CD4-positive, alpha-beta T cell treated with Interferon gamma for 1 hour (primary cell): ENCODE measurements at regions not wholly inside any gene's neighbourhood (a gene's known extent, or its start where the extent isn't known, plus 50 kb on each side); places are given as distances from the start of the nearest gene placed in this dataset.

Experiments
- DNase-seq: peaks from one replicate; pipeline ENCODE4 v3.0.0-alpha.2; 2020

DNA sequence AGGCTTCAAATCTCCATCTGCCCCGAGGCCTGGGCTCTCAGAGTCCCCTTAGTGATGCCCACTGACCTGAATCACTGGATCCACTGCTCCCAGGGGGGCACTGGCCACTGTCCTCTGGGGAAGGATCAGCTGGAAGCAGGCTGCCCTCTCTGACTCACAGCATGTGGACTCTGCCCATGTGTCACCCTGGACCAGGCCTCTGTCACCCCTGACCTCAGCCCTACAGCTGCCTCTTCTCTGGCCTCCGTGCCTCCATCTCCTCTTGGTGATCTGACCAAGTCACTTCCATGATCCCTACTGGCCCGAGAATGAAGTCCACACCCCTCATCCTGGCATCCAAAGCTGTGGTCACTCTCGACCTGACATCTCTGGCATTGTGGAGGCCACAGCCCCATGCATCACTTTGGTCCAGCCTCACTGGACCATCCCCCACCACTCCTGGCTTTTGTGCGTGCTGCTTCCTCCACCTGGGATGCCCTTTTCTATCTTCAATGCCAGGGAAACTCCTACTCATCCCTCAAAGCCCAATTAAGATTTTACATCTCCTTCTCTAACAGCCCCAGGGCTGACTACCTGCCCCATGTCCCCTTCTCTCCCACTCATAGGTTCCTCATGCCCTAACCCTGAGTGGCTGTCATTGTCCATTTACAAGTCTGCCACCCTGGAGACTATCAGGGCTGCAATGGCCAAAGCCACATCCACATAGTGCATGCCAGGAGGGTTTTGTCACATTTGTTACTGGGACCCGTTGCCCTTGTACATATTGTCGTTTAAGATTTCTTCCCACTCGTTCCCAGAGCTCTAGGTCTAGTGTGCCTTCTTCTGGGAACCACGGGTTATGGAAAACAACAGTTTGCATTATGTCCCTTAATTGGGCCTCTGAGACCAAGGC, 685.0 kb downstream of the MATN1 start:
- DNase-seq: no peak

DNA sequence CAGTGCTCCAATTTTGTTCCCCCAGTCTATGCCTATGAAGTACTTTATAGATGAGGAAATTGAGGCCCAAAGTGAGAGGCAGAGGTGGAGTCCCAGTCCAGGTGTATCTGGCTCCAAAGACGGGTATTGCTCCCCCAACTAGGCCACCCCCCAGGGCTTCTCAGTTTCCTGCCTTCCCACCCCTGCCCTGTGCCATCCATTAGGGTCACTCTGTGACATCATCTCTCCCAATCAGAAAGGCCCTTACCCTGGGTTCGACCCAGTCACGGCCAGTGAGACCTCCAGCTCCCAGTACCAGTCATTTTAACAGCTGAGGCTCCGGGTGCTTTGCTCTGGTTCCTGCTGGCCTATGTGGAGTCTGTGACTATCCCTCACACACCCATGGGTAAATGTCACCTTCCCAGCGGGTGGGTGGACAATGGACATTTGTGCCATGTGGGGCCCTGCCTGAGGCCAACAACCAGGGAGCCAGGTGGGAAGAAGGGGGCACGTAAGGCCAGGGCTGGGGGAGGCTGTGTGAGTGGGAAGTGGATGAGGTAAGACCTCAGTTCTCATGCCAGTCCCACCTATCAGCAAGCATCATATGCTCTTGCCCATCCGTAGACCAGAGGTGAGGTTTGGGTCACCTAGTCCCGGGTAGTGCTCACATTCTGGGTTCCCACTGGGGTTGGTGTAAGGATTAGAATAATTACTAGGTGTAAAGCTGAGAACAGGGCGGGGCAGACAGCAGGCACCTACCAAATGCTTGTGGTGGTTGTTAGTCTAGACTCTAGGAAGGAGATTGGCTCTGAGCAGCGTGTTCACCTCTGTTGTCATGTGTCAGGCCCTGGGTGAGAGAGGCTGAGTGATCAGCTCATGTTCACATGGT, 685.9 kb downstream of the MATN1 start:
- DNase-seq: no peak

DNA sequence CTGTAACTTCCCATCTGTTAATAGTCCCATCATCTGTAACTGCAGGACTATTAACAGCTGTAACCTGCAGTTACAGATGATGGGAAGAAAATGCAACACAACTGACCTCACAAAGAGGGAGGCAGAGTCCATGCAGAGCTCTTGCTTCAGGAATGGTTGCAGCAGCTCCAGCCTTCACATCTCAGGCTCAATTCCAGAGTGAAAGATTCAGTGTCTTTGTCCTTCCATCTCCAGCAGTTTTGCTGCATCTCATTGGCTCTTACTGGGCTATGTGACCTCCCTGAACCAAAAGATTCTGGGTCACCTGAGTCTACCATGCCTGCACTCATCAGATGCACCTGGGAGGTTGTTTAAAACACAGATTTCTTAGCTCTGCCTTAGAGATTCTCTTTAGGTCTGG, 686.7 kb downstream of the MATN1 start:
- DNase-seq: no peak

DNA sequence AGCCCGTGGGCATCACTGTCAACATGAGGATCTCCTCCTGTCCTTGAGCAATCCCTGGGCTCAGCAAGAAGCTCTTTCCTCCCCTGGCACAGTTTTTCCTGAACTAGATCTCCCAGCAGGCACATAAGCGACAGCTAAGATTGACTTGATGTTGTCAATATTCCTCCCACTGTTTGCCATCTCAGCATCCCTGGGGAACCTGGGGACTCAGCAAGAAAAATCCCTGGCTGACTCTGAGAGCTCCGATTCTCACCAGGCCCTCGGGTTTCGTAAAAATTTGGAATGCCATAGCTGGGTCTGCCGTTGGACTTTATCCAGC, 687.2 kb downstream of the MATN1 start:
- DNase-seq: no peak

DNA sequence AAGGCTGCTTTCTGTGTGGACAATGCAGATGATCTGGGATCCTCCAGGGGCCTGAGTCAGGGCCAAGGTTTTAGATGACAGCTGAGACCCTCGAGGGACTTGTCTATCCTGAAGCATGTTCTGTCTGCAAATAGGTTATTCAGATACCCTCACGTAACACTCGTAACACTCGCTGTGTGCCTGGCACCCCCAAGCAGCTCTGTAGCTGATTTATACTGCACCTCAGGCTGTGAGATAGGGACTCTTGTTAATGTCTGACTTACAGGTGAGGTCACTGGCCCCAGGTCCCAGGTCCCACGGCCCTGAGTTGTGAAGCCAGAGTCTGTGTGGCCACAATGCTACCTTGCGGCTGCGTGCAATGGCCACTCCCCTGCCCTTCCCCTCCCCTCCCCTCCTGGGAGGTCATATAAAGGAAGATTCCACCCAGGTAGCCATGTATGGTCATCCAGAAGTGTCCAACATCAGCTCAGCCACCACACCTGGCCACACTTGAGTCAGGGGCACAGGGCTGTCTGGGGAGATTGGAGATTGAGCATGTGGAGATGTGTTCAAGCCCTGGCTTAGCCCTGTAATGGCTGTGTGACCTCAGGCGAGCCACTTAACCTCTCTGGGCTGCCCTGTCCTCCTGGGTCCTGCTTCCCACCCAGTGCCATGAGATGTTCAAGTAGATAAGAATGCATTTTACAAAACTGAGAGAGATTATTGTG, 687.7 kb downstream of the MATN1 start:
- DNase-seq: no peak

DNA sequence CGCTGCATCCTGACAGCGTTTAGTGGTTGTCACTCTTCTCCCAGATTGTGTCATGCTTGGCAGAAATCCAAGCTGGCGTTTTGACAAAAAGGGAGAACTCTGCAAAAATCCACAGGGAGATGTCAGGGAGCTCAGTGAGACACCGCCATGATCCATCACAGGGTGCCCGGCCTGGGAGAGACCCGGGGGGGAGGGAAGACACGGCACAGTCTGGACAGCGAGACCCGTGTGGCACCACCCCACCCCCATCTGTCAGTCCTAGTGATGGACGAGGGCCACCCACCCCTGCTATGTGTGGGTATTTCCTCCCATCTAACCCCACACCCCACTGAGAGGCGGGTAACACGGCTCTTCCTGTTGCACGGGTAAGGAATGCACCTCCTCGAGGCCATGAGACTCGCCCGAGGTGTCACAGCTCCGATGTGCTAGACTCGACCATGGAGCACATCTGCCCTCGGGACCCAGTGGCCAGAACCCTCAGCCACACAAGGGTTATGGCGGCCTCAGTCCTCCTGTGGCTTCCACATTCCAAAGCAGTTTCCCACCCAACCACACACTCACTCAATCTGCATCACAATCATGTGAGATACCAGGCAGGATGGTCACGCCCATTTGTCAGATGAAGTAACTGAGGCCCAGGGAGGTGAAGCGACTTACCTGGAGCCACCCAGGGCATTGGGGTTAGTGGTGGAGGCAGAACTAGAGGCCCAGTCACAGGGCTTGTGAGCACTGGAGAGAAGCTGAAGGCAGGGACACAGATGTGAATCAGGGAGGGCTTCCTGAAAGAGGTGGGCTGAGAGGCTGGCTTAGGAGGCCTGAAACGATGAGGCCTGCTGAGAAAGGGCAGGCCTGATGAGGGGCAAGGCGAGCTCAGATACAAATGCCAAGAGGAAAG, 688.5 kb downstream of the MATN1 start:
- DNase-seq: no peak

DNA sequence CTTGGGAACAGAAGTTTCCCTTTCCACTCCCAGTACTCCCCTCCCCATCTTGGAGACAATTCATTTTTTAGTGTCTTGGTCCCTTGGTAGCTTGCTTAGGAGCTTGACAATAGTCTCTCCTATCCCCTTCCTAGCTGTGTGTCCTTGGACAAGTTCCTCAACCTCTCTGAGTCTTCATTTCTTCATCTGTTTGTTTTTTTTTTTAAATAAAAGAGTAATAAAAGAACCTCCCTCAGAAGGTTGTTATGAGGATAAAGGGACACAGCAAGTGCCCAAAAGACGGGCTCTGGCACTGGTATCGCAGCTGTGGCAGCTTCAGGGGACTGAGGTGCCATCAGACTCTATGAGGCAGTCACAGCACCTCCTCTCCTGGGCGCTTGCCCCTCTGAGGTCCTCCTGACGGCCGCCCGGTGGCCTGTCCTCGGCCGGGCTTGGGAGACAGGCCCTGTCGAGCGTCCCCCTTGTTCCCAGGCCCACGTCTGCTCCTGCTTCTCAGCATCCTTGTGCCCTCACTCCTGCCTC, 689.2 kb downstream of the MATN1 start:
- no peak for DNase-seq

DNA sequence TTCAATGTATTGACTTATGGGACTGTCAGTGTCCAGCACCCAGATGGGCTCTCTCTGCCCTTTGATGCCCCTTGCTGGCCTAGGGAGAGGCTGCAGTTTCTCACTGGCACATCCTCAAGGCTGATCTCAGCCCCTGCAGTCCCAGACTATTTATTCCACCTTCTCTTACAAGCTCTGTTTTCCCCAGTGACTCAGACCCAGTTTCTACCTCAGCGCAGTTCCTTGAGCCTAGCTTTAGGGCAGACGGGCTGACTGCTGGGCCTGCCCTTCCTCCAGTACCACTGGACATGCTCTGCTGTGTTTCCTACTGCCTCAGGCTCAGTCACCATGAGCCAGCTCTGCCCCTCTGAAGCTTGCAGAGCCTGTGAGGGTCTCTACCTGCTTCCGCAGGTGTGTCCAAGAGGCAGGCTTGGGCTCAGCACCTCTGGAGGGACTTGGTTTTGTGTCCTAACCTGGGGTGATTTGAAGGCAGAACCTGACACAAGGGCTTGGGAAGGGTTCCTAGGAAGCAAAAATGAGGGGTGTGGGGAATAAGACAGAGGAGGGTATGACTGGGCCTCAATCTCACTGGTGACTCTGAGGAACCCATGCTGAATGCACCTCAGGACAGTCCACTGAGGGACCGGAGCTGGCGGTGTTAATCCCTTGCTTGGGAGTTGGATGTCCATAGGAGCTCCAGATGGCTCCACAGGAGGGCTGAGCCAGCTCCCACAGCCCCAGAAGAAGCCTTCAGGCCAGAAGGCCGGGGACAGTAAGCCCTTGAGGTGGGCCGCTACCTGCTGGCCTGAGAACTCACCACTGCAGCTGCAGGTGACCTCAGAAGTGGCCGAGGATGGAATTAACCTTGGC, 689.9 kb downstream of the MATN1 start:
- DNase-seq: no peak

DNA sequence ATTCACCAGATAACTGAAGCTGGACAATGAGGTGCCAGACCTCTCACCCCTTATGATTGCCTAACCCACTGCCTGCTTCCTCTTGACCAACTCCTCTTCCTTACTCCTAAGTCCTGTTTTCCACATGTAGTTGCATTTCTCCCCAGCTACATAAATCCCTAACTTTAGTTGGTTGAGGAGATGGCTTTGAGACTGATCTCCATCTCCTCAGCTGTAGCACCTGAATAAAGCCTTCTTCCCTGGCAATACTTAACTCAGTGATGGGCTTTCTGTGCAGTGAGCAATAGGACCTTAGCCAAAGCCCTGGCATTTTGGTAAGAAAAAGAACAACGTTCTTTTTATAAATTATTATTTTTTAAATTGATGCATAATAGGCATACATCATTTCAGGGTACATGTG, 691.1 kb downstream of the MATN1 start:
- no peak for DNase-seq

DNA sequence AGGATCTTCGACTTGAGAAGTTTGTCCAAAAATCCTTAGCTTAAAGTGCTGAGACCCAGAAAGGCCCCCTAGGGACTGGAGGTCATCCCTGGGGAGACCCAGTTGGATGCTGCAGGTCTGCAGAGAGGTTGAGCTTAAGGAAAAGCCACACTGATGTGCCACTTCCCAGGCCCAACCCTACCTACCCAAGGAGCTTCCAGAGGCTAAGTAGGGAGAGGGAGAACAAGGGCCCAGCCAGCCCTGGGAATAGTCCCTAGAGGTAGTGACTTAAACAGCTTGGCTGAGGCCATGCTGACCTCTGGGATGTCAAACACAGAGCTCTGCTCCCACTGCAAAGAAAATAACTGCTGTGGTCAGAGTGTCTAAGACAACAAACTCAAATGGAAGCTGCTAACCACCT, 693.7 kb downstream of the MATN1 start:
- DNase-seq: no peak

DNA sequence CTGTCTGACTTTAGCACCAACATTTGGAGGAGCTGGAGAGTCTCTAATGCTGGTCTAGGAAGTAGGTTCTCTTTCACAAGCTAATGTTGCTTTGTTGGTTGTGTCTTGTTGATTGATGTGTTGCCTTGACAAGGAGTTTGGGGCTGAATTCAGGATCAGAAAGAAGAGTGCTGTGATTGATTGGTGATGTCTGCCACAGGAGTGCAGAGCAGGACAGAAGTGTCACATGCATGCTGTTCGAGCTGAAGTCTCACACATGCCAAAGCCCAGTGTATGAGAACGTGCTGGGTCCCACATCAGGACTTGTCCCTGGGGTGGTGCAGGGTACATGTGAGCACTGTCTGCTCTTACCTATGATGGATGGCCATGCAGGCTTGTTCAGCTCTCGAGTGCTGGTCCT, 694.4 kb downstream of the MATN1 start:
- no peak for DNase-seq

DNA sequence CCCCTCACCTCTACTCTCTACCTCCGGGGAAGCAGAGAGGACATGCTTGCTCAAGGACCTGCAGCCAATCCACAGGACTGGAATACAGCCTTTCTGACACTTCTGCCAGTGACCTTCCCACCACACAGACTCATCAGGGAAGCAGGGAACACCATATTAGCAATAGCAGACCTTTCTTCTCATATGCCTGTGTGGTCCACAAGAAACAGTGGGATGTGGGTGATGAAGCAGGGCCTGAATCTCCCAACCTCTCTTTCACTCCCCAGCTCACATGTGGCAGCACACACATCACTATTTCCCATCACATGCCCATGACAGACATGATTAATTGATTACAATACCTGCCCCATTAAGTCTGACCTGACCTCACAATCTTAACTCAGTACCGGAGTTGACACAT, 695.1 kb downstream of the MATN1 start:
- no peak for DNase-seq

DNA sequence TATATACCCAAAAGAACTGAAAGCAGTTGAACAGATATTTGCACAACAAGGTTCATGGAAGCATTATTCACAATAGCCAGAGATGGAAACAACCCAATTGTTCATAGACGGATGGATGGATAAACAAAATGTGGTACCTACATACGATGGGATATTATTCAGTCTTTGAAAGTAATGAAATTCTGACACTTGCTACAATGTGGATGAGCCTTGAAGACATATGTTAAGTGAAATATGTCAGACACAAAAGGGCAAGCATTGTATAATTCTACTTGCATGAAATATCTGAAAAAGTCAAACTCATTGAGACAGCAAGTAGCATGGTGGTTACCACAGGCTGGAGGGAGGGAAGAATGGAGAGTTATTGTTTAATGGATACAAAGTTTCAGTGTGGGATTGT, 696.1 kb downstream of the MATN1 start:
- no peak for DNase-seq

DNA sequence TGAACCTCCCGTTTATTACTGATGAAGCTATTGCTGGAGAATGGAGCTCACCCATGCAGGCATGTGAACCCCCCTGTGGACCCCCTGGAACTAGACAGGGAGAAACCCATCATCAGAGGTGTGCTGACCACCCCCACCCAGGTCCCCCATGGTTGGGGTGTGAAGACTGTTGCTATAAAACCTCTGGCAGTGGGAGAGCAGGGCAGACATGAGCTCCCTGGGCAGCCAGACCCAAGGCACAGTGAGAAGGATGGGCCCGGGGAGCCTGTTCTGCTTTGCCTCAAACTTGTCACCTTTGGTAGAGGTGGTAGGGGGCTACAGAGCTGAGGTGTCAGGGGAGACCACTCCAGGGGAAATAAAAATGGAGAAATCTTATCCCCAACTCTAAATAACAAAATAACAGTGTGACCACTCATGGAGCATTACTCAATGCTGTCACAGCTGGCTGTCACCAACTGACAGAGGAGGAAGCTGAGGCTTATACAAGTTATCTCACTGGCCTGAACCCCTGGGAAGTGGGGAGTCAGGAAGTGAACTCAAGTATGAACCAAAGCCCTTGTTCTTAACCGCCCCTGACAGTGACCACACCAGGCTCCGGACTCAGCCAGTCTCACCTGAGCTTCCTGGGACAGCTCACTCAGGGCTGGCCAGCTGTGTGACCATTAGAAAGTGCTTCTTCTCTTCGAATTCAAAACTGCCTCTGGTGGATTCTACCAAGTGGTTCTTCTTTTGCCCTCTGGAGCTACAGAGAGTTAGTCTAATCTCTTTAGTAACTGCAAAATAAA, 698.8 kb downstream of the MATN1 start:
- DNase-seq: no peak

DNA sequence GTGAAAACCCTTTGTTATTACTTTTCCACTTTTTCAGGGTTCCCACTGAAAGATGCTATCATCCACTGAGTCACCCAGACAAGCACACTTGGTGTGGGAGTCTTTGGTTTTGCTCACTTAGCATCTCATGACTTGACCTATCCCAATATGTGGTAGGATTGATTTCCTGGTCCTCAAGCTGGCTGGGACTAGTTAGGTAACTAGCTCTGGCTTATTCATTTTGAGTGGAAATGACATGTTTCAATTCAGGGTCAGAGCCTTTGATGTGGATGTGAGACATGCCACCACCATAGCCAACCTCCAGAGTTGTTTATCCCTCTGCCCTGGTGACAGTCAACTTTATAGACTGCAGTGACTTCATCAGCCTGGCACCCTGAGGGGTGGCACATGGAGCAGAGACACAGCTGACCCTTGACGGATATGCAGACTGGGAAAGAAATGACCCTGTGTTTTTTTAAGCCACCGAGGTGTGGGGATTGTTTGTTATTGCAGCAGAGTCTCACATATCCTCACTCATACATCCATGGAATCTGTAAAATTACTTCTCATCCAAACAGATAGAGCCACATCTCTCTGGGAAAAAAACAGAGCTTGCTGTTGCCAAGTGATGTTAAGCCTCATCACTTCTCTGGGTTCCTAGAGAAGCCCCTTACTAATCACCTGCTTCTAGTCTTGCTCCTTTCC, 699.9 kb downstream of the MATN1 start:
- DNase-seq: no peak

DNA sequence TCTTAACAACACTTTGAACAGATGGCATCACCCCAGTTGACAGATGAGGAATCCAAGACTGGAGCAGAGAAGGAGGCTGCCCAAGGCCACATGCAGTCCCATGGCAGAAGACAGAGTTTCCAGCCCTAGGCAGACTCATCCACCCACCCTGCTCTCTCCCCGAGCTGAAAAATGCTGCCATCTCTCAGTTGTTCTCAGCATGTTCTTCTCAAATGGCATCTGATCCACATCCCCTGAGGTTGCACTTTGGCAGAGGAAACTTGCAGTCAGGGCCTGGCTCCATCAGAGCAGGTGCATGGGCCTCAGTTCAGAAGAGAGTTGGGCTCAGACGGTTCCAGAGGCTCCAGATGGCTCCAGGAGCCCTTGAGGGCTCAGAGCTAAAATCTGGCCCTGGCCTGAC, 709.4 kb downstream of the MATN1 start:
- DNase-seq: no peak

DNA sequence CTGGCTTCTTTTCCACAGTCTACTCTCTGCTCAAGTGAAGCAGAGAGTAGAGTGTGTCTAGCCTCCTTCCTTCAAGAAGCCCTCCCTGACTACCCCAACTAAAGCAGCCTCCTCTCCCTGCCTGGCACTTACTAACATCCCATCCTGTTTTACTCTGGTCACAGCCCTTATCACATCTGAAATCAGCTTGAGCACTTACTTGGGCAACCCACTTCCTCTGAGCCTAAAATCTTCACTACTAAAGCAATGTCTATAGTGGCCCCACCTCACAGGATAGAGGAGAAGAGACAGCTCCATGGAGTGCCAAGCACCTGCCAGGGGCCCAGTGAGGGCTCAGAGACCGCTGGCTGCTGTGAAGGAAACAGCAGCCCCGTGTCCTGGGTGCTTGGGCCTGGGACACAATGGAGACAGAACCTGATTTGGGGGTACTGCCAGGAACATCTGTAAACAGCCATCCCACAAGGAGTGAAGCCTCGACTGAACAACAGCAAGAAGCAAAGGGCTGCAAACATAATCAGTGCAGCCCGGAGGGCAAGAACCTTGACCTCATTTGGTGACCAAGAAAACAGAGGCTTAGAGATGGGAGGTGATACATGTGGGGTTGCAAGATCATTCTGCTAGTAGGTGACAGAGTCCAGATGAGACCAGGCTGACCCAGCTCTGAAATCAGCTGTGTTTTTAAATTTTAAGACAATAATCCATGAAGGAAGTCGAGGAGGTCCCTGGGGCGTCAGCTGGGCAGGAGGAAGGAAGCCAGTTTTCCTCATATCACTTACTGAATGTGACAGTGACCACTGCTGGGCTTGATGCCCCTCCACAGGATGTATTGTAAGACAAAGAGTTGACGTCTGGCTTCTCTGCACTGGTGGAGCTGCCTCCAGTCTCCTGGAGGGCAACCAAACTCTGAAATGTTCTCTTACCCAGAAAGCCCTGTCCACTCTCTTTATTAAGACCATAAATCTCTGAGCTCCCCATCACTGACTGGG, 710.6 kb downstream of the MATN1 start:
- DNase-seq: no peak

DNA sequence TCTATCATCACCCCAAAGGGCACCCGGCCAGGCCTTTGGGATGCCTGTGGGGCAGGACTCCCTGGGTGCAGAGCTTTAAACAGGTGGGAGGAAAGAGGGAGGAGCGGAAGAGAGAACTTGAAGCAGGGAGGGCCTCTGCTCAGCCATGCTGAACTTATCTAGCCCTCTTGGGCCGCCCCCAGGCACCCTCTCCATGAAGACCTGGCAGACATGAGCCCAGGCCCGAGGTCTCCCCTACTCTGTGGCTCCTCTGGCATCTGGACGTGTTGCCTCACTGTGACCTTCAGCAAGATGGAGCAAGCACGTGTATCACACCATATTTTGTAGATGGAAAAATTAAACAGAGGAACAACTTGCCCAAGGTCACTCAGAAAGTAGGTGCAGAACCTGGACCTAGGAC, 711.4 kb downstream of the MATN1 start:
- no peak for DNase-seq
